ENCODE measurements at regions not wholly inside any gene's neighbourhood (a gene's known extent, or its start where the extent isn't known, plus 50 kb on each side); places are given as distances from the start of the nearest gene placed in this dataset.
"Not testable (repeated sequence)": the region's sequence is repeated elsewhere in the genome, so short reads cannot be mapped to it uniquely, and the experiment has no call there.

- no peak for FAIRE-seq
Observed at GRCh38 chr4:66516940-66517339, 846.7 kb upstream of the EPHA5 start.

GRCh38 chr4:66506985-66507384 lies 836.7 kb upstream of the EPHA5 start:
- no peak for FAIRE-seq

GRCh38 chr4:66501997-66502396 lies 831.7 kb upstream of the EPHA5 start:
- FAIRE-seq: no peak

GRCh38 chr4:66490729-66491128 lies 820.4 kb upstream of the EPHA5 start:
- FAIRE-seq: no peak

GRCh38 chr4:66489783-66490452 lies 819.6 kb upstream of the EPHA5 start:
- no peak for FAIRE-seq

GRCh38 chr4:66489370-66489769 lies 819.1 kb upstream of the EPHA5 start:
- FAIRE-seq: no peak

- FAIRE-seq: no peak
Observed at GRCh38 chr4:66486068-66486467, 815.8 kb upstream of the EPHA5 start.

- no peak for FAIRE-seq
Observed at GRCh38 chr4:66482186-66482585, 811.9 kb upstream of the EPHA5 start.

- FAIRE-seq: no peak
Observed at GRCh38 chr4:66475596-66475995, 805.3 kb upstream of the EPHA5 start.

GRCh38 chr4:66465111-66465510 lies 794.8 kb upstream of the EPHA5 start:
- FAIRE-seq: no peak

- not testable (repeated sequence) for FAIRE-seq
Observed at GRCh38 chr4:66462890-66463289, 792.6 kb upstream of the EPHA5 start.

- no peak for FAIRE-seq
Observed at GRCh38 chr4:66451741-66452140, 781.5 kb upstream of the EPHA5 start.

GRCh38 chr4:66443008-66443407 lies 772.7 kb upstream of the EPHA5 start:
- FAIRE-seq: no peak

- FAIRE-seq: no peak
Observed at GRCh38 chr4:66439508-66439907, 769.2 kb upstream of the EPHA5 start.

- no peak for FAIRE-seq
Observed at GRCh38 chr4:66433706-66434105, 763.4 kb upstream of the EPHA5 start.

GRCh38 chr4:66430856-66431255 lies 760.6 kb upstream of the EPHA5 start:
- no peak for FAIRE-seq

- FAIRE-seq: no peak
Observed at GRCh38 chr4:66429276-66429675, 759.0 kb upstream of the EPHA5 start.

GRCh38 chr4:66416425-66416824 lies 746.1 kb upstream of the EPHA5 start:
- FAIRE-seq: no peak

- no peak for FAIRE-seq
Observed at GRCh38 chr4:66404141-66404540, 733.9 kb upstream of the EPHA5 start.

- FAIRE-seq: no peak
Observed at GRCh38 chr4:66376921-66377320, 706.6 kb upstream of the EPHA5 start.

GRCh38 chr4:66376396-66376795 lies 706.1 kb upstream of the EPHA5 start:
- no peak for FAIRE-seq

- FAIRE-seq: no peak
Observed at GRCh38 chr4:66373268-66373667, 703.0 kb upstream of the EPHA5 start.

GRCh38 chr4:66372706-66373105 lies 702.4 kb upstream of the EPHA5 start:
- no peak for FAIRE-seq

GRCh38 chr4:66367043-66367660 lies 696.9 kb upstream of the EPHA5 start:
- FAIRE-seq: no peak

GRCh38 chr4:66360395-66360794 lies 690.1 kb upstream of the EPHA5 start:
- FAIRE-seq: not testable (repeated sequence)
